GM12875 (cell line): ENCODE measurements at regions not wholly inside any gene's neighbourhood (a gene's known extent, or its start where the extent isn't known, plus 50 kb on each side); places are given as distances from the start of the nearest gene placed in this dataset.

ENCODE experiments used
- H3K4me3 ChIP-seq: one replicate; pipeline ENCODE4 v1.5.1; 2011; ENCODE audit warnings: low read depth, low read length, control low read depth
- TF ChIP-seq, protein P1 (sequence below): IDR thresholded peaks from 2 replicates; pipeline ENCODE4 v1.5.1; 2011; ENCODE audit warnings: low read depth, mild to moderate bottlenecking, control low read depth, inconsistent platforms, low read length, moderate library complexity, borderline replicate concordance; ENCODE audit not compliant: insufficient read depth

DNA sequence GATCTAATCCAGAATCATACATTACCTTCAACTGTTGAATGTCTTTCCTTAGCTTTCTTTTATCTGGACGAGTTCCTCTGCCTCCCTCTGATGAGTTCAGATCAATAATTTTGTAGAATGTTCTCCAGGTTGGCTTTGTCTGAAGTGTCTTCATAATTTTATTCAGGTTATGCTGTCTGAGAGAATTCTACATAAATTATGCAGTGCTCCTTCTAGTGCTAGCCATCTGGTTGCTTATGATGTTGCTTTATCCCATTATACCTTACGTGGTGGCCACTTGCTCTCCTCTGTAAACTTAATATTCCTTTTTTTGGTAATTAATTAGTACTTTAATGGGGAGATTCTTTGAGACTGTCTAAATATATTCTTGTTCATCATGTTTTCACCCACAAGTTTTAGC is 67.7 kb upstream of the PTCHD4 start:
- H3K4me3 ChIP-seq, result no peak overlapping the region
- TF ChIP-seq, protein P1, sequence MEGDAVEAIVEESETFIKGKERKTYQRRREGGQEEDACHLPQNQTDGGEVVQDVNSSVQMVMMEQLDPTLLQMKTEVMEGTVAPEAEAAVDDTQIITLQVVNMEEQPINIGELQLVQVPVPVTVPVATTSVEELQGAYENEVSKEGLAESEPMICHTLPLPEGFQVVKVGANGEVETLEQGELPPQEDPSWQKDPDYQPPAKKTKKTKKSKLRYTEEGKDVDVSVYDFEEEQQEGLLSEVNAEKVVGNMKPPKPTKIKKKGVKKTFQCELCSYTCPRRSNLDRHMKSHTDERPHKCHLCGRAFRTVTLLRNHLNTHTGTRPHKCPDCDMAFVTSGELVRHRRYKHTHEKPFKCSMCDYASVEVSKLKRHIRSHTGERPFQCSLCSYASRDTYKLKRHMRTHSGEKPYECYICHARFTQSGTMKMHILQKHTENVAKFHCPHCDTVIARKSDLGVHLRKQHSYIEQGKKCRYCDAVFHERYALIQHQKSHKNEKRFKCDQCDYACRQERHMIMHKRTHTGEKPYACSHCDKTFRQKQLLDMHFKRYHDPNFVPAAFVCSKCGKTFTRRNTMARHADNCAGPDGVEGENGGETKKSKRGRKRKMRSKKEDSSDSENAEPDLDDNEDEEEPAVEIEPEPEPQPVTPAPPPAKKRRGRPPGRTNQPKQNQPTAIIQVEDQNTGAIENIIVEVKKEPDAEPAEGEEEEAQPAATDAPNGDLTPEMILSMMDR, result no peak

DNA sequence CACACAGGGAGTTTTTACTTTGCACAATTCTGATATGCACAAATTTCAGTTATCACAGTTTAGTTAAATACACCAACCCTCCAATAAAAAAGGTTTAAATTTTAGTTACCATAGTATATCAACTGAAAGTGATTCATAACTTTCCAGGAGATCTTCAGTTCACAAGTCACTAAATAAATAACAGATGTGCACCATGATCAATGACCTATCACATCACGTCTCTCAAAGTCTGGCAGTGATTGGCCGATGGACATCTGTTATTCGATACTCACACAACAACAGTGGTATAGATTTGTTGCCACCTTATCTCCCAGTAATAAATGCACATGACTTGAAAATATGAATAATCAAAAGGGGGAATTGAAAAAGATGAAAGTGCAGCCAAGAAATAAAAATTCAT is 66.8 kb upstream of the PTCHD4 start:
- H3K4me3 ChIP-seq, result no peak overlapping the region
- TF ChIP-seq, protein P1, result no peak

DNA sequence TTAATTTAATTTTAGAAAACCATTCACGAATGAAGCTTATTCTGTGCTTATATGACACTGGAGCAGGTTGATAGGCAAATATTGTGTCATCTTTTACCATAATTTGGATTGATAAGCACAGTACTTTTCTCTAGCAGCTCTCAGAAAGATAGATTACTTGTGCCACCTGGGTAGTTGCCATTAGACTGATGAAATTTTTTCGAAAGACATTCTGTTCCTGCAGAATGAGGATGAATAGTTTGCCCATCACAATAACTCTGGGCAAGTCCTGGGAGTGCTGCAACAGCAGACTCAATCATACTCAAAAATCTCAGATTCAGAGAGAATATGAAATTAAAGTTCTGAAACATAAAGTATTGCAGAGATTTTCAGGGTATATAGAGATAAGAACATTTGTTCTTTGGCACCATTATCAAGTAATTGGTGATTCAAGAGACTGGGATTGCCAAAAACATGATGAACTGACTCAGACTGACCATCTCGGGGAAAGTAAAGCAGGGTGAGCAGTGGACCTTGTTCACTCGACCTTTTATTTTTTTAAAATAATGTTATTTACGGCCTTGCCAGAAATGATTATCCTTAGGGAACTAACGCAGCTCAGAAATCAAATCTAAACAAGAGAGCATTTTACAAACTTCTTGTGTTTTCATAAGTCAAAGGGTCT is 65.8 kb upstream of the PTCHD4 start:
- TF ChIP-seq, protein P1, result no peak
- H3K4me3 ChIP-seq, result no peak overlapping the region

DNA sequence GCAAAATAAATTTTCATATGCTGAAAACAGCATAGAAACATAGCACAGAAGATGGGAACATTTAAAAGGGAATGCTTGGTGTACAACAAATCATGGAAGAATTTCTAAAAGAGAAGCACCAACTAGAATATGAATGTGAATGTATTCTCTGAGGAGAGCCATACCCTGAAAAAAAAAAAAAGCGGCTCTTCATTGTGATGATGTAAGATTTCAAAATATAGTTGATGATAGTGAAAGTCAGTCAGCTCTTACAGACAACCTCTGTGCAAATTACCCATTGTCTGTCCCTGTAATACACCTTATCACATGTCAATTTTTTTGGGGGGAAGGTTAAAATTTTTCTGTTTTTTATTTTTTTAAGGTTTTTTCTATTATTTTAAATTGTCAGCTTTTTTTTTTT is 58.6 kb upstream of the PTCHD4 start:
- TF ChIP-seq, protein P1, result no peak
- no peak overlapping the region for H3K4me3 ChIP-seq
